GM21367 (cell line): ENCODE measurements at regions not wholly inside any gene's neighbourhood (a gene's known extent, or its start where the extent isn't known, plus 50 kb on each side); places are given as distances from the start of the nearest gene placed in this dataset.
"Not testable (repeated sequence)": the region's sequence is repeated elsewhere in the genome, so short reads cannot be mapped to it uniquely, and the experiment has no call there.

ENCODE experiments used
- ATAC-seq: cut with Tn5 transposase; IDR thresholded peaks from one replicate; pipeline ENCODE4 v1.9.1; 2021; ENCODE audit not compliant: unreplicated experiment

- no peak for ATAC-seq
These were observed 592.1 kb upstream of the CDH2 start for GRCh38 chr18:28768791-28769768.

DNA sequence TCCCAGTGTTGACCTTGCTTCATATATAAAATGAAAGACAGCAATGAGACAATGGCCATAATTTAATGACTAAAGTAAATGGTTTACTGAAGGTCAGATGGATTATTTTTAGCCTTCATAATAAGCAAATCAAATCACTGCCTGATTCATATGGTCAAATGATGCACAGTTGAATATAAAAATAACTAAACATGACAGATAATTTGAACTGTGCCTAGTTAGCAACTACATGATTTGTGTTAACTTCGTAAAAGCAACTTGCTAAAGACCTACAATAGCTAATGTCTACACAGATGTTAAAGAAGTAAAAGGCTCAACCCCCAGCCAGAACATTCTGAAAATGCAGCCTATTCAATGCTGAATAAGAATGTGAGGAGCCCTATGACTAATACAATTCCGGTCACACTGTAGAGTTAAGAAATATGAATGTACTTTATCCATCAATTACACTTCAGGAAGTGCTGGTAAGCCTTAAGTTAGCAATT is 590.8 kb upstream of the CDH2 start:
- ATAC-seq, result no peak

DNA sequence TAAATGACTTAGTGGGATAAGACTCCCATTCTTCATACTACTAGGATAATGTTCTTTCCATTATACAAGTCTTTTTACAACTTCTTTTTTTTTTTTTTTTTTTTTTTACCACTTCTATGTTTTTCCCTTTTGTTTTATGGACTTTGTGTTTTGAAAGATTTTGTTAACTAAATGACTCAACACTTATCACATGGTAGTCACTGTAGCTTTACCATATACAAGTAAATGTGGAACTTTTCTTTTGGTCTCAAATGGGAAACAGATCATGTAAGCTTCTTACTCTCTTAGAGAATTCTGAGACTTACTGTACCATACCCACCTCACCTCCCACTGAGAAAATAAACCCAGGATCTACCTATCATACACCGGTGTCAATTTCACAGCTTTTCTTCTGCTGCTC is 590.3 kb upstream of the CDH2 start:
- no peak for ATAC-seq

- ATAC-seq, result no peak
These were observed 589.8 kb upstream of the CDH2 start for GRCh38 chr18:28766721-28767120.

DNA sequence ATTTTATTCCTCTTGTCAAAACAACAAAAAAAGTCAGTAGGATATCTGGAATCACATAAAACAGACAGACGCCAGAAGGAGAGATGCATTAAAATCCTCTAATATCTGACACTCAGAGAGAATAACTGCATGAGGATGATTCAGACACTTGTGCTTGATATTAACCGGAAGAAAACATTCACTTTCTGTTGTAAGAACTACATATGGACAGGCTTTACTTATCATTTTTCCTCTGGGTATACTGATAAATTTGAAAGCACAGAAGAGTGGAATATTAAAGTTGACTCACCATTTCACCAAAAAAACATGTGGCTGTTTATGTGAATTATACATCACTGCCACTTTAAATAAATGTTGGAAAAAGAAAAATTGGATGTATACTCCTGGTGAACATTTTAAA is 589.1 kb upstream of the CDH2 start:
- no peak for ATAC-seq

- ATAC-seq, result no peak
These were observed 583.4 kb upstream of the CDH2 start for GRCh38 chr18:28760299-28760698.

GRCh38 chr18:28757466-28758008 is 580.6 kb upstream of the CDH2 start:
- ATAC-seq, result no peak

DNA sequence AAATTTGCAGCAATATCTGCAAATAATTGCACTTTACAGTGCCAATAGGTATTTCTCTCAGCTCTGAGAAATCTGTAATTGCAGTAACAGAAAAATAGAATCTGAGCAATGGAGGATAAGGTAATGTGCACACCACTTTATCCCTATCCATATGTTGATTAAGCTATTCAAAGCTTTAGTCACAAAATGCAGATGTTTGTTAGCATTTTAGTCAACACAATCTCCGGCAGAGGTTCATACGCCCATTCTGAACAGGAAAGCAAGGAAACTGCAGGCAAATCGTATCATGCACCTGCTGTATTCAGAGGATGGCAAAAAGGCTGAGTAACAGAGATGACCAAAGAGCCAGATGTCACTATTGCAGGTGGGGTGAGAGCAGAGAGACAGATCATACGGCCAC is 566.2 kb upstream of the CDH2 start:
- ATAC-seq, result no peak

- no peak for ATAC-seq
These were observed 563.6 kb upstream of the CDH2 start for GRCh38 chr18:28740575-28740974.

DNA sequence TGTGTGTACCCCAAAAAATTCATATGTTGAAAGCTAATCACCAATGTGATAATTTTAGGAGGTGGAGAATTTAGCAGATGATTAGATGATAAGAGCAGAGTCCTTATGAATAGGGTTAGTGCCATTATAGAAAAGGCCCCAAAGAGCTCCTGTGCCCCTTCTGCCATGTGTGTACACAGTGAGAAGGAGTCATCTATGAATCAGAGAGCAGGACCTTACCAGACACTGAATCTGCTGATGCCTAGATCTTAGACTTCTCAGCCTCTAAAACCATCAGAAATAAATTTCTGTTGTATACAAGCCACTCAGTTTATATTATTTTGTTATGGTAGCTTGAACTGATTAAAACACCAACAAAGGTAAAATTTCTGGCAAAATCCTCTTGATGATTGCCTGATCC is 560.0 kb upstream of the CDH2 start:
- no peak for ATAC-seq

DNA sequence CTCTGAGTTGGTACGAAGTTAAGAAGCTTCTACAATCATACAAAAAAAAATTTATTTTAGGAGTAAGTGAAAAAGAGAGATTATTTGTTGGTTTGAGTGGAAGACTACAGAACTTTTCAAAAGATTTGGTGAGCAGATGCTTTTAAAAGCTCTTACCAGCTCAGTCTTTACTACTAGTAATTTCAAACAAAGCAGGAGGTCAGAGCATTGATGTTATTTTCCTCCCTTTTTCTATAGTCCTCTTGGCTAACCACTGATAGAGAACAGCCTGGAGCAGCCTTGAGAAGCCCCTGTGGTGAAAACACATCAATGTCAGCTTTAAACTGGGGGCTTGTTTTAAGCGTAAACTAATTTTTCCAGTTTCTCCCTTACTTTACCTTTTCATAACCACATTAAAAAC is 559.3 kb upstream of the CDH2 start:
- no peak for ATAC-seq

GRCh38 chr18:28735731-28736130 is 558.8 kb upstream of the CDH2 start:
- ATAC-seq, result no peak

DNA sequence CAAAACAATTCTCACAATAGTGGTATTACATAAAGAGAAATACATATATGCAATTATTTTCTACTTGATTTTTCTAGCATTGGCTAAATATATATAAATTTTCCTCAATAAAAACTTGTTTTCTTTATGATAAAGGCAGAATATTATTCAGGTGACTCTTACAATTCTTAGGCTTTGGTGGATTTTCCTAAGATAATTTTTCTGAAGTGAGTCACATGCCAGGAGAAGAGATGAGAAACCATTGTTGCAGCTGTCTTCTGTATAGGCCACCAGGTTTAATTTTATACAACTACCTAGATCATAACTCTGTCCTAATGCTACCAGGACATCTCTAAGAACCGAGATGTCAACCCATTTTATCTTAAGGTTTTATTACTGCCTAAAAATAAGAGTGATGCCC is 552.4 kb upstream of the CDH2 start:
- no peak for ATAC-seq

DNA sequence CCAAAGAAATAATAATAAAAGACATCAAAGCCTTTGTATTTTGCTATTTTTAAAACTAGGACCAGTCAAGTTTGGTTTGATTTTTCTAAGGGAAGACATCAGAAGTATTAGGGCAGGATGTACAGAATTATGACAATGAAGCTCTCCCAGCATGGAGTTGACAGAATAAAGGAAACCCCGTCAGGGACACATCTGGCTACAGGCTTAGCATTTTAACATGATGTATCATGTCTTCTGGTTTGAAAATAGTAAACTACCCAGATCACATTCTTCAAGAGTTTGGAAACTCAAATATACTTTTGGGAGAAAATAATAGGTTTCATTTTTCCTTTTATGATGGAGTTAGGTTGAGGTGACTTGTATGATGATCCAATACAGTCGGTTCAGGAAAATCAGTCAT is 552.0 kb upstream of the CDH2 start:
- ATAC-seq, result no peak

GRCh38 chr18:28727189-28727588 is 550.3 kb upstream of the CDH2 start:
- not testable (repeated sequence) for ATAC-seq

- no peak for ATAC-seq
These were observed 548.9 kb upstream of the CDH2 start for GRCh38 chr18:28725876-28726275.

- no peak for ATAC-seq
These were observed 546.6 kb upstream of the CDH2 start for GRCh38 chr18:28723506-28723905.

- no peak for ATAC-seq
These were observed 541.8 kb upstream of the CDH2 start for GRCh38 chr18:28718696-28719095.

DNA sequence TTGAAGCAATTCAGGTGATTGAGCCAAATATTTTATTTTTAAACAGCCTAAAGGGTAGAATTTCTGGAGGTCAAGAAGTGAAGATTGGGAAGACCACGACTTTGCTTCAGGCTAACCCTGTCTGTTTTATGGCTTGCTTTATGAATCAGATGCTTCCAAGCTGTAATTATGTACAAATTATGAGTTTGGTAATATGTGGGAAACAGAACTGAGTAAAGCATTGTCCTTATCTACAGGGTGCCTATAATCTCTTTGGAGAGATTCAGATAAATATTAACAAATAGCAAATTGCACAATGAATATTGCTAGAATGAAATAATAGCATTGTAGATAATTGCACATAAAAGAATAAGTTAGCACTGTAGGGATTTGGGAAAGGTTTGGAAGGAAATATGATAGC is 539.4 kb upstream of the CDH2 start:
- no peak for ATAC-seq

- ATAC-seq, result no peak
These were observed 538.3 kb upstream of the CDH2 start for GRCh38 chr18:28715206-28715605.

GRCh38 chr18:28714498-28714897 is 537.6 kb upstream of the CDH2 start:
- no peak for ATAC-seq

GRCh38 chr18:28712796-28713425 is 536.0 kb upstream of the CDH2 start:
- no peak for ATAC-seq
